GM21423 (cell line): ENCODE measurements at regions not wholly inside any gene's neighbourhood (a gene's known extent, or its start where the extent isn't known, plus 50 kb on each side); places are given as distances from the start of the nearest gene placed in this dataset.

Experiments used
- ATAC-seq: cut with Tn5 transposase; IDR thresholded peaks from one replicate; pipeline ENCODE4 v1.9.1; 2021; ENCODE audit warnings: mild to moderate bottlenecking, moderate library complexity; ENCODE audit not compliant: unreplicated experiment

GRCh38 chr6:19759117-19759880 is 77.9 kb upstream of the ID4 start:
- no peak for ATAC-seq

GRCh38 chr6:19761121-19761520 is 76.0 kb upstream of the ID4 start:
- ATAC-seq: no peak

GRCh38 chr6:19771753-19772336 is 65.3 kb upstream of the ID4 start:
- ATAC-seq: no peak

- ATAC-seq: no peak
Observed at GRCh38 chr6:19772891-19773290, 64.3 kb upstream of the ID4 start.

- no peak for ATAC-seq
Observed at GRCh38 chr6:19781269-19781668, 55.9 kb upstream of the ID4 start.

- no peak for ATAC-seq
Observed at GRCh38 chr6:19782588-19782987, 54.6 kb upstream of the ID4 start.
